NOMO-1 treated with DMSO at 0.1 percent for 48 hours (cell line): ENCODE measurements at regions not wholly inside any gene's neighbourhood (a gene's known extent, or its start where the extent isn't known, plus 50 kb on each side); places are given as distances from the start of the nearest gene placed in this dataset.

Experiments used
- DNase-seq: peaks from one replicate; lab custom pipeline; 2025; ENCODE audit not compliant: unreplicated experiment; lab: John Stamatoyannopoulos, UW

GRCh38 chr2:118738524-118739308, 108.7 kb downstream of the EN1 start:
- DNase-seq, result no peak

GRCh38 chr2:118738106-118738505, 109.3 kb downstream of the EN1 start:
- DNase-seq, result no peak

- DNase-seq, result no peak
Observed at GRCh38 chr2:118737684-118738083, 109.8 kb downstream of the EN1 start.

- DNase-seq, result no peak
Observed at GRCh38 chr2:118732432-118732831, 115.0 kb downstream of the EN1 start.

DNA sequence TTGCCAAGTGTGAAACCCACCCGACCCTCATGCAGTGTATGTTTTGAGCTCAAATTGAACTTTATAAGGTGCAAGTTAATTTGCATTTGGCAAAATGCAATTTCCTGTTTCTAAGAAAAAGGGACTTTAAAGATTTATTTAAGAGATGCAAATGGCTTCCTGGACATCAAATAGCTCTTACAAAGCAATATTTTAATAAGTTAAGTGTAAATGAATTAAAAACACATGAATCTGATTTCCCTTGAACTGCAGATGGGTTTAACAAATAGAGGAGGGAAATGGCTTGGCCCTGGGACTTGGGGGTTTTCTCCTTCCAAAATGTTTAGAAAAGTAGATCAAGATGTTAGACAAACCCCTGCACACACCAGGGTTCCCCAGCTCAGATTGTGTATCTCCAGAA, 116.0 kb downstream of the EN1 start:
- no peak for DNase-seq

GRCh38 chr2:118730405-118730804, 117.0 kb downstream of the EN1 start:
- DNase-seq, result no peak

GRCh38 chr2:118729760-118730159, 117.7 kb downstream of the EN1 start:
- DNase-seq, result no peak

DNA sequence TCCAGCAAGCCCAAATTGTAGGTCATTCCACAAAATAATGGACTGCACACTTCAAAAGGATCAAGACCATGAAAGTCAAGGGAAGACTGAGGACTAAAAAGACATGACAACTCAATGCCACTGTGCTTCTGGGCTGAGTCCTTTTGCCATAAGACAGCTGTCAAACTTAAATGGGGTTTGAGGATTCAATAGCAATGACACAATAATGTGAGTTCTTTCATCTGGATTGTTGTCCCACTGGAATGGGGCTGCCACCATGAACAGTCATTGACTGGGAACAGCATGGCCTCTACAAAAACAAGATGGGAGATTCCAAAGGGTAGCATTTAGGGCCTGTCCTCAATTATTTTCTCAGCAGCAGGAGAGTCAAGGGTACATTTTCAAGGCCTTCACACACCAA, 118.5 kb downstream of the EN1 start:
- no peak for DNase-seq

DNA sequence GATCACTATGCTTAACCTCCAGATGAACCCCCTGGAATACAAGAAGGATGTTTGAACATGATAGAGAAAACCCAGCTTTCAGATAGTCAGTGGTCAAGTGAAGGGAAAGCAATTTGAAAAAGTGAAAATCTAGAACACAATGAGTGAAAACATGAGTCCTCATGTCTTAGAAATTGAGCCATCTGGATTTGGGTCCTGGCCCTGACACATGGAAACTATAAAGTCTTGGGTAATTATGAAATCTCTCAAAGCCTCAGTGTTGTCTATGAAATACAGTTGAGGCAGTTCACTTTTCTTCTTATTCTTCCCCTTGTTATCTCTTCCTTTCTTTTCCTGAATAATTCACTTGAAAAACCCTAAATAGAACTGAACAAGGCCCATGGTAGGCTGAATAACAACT, 120.6 kb downstream of the EN1 start:
- no peak for DNase-seq

DNA sequence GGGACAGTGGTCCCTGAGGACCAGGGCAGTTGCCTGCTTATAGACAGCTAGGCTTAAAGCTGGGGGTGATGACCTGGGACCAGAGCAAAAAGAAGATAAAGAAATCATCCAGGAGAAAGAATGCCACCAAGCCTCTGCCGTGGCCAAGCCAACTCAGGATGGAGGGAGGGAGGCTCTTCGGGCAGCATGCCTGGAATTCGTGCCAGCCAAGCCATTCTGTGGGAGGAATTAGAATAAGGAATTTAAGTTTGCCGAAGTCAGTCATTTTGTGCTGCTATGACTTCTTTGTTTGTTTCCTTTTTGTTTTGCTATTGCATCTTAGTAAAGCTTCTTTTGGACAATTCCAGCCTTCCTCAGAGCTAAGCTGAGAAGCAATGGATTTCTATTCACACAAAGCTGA, 124.1 kb downstream of the EN1 start:
- DNase-seq, result no peak

DNA sequence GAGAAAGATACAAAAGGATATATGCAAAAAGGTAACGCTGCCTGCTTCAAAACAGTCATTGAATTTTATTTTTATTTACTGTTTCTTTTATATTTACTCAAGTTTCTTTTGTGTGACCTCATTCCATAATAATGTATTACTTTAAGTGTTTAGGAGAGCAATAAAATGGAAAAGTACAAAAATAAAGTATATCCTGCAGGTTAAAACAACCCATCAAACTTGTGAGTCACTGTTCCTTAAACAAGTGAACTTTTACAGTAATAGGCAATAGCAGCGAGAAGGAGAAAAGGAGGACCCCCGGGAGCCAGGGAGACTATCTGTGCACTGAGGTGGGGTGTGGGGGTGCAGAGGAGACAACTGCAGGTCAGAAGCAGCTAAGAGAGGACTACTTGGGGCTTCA, 124.5 kb downstream of the EN1 start:
- no peak for DNase-seq

GRCh38 chr2:118721817-118722551, 125.5 kb downstream of the EN1 start:
- no peak for DNase-seq

GRCh38 chr2:118720866-118721265, 126.6 kb downstream of the EN1 start:
- DNase-seq, result no peak

DNA sequence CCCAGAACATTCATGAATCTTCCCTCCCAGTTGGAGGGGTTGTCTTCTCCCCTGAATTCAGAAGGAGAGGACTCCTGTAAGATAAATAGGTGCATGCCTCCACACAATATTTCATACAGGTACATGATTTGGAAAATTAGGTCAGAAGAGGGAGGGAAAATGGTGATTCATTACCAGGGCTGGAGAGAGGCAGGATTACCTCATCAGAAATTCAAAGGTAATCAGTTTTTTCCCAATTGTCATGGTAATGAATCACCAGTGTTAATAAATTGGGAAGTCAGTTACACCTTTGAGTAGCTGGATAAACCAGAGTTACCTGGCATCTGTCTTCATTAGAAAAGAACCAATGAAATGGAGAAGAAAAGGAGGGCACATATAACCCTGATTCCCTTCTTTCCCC, 128.5 kb downstream of the EN1 start:
- no peak for DNase-seq

DNA sequence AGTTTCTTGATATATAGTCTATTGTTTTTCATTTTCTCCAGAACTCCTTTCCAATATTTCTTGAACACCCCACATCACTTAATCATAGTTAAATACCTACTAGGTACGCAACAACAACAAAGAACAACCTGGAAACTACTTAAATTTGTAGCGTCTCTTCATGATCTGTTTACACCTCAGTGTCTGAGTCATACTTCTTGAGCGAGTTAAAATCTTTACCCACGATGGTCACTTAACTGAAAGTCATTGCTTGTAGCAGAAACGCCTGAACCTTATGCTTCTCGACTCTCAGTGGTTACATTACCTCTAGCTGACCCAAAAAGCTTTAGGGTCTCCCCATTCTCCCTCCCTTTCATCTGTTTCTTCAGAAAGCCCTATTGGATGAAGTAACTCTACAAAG, 131.3 kb downstream of the EN1 start:
- DNase-seq, result no peak

DNA sequence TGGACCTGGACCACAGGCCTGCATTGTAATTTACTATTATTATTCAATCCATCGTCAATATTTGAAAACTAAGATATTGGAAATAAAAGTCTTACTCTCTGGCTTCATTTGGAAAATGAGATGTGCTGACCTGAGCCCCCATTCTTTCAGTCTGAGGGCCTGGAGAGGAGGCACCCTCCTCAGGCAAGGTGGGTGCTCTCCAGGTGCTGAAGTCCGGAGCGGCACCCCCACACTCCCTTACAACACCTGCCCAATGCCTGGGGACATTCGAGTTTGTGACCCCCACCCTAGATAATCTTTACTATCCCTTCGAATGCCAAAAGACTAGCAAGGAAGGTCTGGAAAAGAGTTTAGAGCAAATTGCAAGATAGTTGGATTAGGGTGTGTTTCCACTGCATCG, 133.3 kb downstream of the EN1 start:
- DNase-seq, result no peak

DNA sequence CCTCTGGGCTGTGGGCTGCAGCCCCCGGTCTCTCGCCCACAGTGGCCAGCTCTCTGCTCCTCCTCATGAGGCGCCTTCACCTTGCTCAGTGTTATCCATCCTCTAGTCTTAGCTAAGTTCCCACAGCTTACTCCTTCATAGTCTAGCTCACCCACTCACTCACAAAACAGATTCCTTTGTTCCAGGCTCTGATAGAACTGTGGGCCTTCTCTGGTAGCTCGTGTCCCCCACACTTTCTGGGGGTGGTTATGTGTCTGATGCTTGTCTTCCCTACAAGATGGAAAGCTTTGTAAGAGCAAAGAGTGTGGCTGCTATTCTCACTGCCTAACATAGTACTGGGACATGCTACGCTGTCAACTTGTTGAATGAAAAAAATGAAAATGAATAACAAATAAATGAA, 135.8 kb downstream of the EN1 start:
- no peak for DNase-seq

- DNase-seq, result no peak
Observed at GRCh38 chr2:118710481-118710880, 137.0 kb downstream of the EN1 start.

DNA sequence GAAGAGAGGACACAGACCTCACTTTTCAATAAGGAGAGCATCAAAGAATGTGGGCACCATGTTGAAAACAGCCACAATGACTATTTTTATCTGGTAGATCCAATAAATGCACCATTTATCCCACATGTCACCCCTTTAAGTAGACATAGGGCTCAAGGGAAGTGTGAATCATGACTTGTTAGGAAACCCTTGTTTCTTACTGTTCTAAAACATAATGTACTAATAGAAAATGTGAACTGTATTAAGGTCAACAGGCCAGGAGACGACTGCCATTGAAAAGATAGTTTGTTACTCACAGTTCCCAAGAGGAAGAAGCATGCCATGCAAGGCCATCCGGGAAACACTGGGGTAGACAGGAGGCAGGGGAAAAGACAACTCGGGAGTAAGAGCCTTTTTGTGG, 137.7 kb downstream of the EN1 start:
- no peak for DNase-seq

DNA sequence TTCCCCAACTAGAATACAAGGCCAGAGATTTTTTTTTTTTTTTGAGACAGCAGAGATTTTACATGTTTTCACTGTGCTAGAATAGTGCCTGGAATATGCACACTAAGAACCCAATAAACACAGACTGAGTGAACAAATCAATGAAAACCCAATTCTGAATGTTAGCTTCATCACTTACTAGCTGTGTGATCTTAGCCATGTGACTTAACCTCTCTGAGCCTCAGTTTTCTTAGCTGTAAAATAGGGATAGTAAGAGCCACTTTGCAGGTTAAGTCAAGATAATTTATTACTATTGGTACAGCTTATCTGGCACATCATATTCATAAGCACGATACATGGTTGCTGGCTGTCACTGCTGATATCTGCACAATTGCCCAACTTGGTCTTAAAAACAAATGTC, 140.6 kb downstream of the EN1 start:
- no peak for DNase-seq

- no peak for DNase-seq
Observed at GRCh38 chr2:118706371-118706770, 141.1 kb downstream of the EN1 start.

DNA sequence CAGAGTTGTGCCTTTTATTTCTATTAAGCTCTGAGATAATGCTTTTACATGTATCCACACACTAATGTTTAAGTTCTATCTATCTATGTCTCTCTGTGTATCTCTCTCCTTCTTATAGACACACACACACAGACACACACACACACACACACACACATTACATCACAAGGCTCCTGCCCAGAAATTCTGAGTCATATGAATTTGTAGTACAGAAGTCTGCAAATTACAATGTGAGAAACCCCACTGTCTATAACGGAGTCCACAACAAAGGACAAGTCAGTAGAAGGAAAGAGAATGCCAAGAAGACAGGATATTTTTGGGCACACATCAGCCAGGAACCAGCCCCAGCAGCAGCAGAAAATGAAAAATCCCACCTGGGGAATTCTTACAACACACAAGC, 142.4 kb downstream of the EN1 start:
- DNase-seq, result no peak
